Calu3 (cell line): ENCODE measurements at regions not wholly inside any gene's neighbourhood (a gene's known extent, or its start where the extent isn't known, plus 50 kb on each side); places are given as distances from the start of the nearest gene placed in this dataset.
"Not testable (repeated sequence)": the region's sequence is repeated elsewhere in the genome, so short reads cannot be mapped to it uniquely, and the experiment has no call there.

Experiments
- BruUV-seq: library from RNA; stranded (reverse); fragments of 400-500 nt; replicated peaks from 2 replicates; lab custom pipeline; 2021; lab: Mats Ljungman, UMichigan
- CTCF ChIA-PET: fragments of 300-600 bp; sonication (Branson Sonifier 250); formaldehyde crosslinking; loops from one replicate; lab custom pipeline; 2022; ENCODE audit warnings: antibody characterized with exemption; lab: Charles Lee
- DNase-seq: peaks from one replicate; pipeline ENCODE4 v3.0.0; 2022
- H3K27ac Mint-ChIP-seq: one replicate; pipeline ENCODE4 v1.8.0; 2022; ENCODE audit warnings: mixed read lengths; ENCODE audit not compliant: unreplicated experiment
- H3K27me3 Mint-ChIP-seq: one replicate; pipeline ENCODE4 v1.8.0; 2022; ENCODE audit warnings: mixed read lengths; ENCODE audit not compliant: unreplicated experiment
- H3K36me3 Mint-ChIP-seq: one replicate; pipeline ENCODE4 v1.8.0; 2022; ENCODE audit warnings: mild to moderate bottlenecking, moderate library complexity, mixed read lengths; ENCODE audit not compliant: insufficient read depth, unreplicated experiment
- H3K4me1 Mint-ChIP-seq: one replicate; pipeline ENCODE4 v1.8.0; 2022; ENCODE audit warnings: mild to moderate bottlenecking, low read depth, mixed read lengths; ENCODE audit not compliant: unreplicated experiment
- H3K4me3 Mint-ChIP-seq: one replicate; pipeline ENCODE4 v1.8.0; 2022; ENCODE audit warnings: mild to moderate bottlenecking, low read depth, moderate library complexity, mixed read lengths; ENCODE audit not compliant: unreplicated experiment
- H3K9me3 Mint-ChIP-seq: one replicate; pipeline ENCODE4 v1.8.0; 2022; ENCODE audit warnings: low read depth, mixed read lengths; ENCODE audit not compliant: unreplicated experiment
- CTCF ChIP-seq: fragments of 200-600 bp; IDR thresholded peaks from one replicate; pipeline ENCODE4 v1.8.0; 2022; ENCODE audit warnings: antibody characterized with exemption; ENCODE audit not compliant: unreplicated experiment
- intact Hi-C: fragments of 100-400 bp; cut with micrococcal nuclease; formaldehyde crosslinking; loops from one replicate; pipeline ENCODE4 v1.10.0; 2022; ENCODE audit not compliant: unreplicated experiment

- no peak for TF ChIP-seq CTCF
- DNase-seq = no peak
These were observed 466.8 kb upstream of the CAMK1G start for GRCh38 chr1:209116705-209117104.

GRCh38 chr1:209123601-209124000, 459.9 kb upstream of the CAMK1G start:
- Mint-ChIP-seq H3K27me3 (peaks cover 41% of the 10 kb centered on the region), H3K27ac (no peak overlapping the region), H3K4me3 (no peak overlapping the region), H3K36me3 (no peaks in the 10 kb centered on the region), H3K9me3 (no peaks in the 10 kb centered on the region), H3K4me1 (no peaks in the 10 kb centered on the region)
- intact Hi-C loops = no loop called here
- DNase-seq = no peak
- CTCF ChIA-PET = no interaction called here
- no TSS peak for BruUV-seq
- TF ChIP-seq CTCF = no peak

More at GRCh38 chr1:209116705-209117104, 466.8 kb upstream of the CAMK1G start:
- peaks cover 48% of the 10 kb centered on the region for H3K27me3 Mint-ChIP-seq
- H3K27ac Mint-ChIP-seq = no peak overlapping the region
- H3K4me3 Mint-ChIP-seq = no peak overlapping the region
- CTCF ChIA-PET = no interaction called here
- H3K4me1 Mint-ChIP-seq = no peaks in the 10 kb centered on the region
- intact Hi-C loops = no loop called here
- no peaks in the 10 kb centered on the region for H3K36me3 Mint-ChIP-seq
- no peaks in the 10 kb centered on the region for H3K9me3 Mint-ChIP-seq
- no TSS peak for BruUV-seq

GRCh38 chr1:209129091-209129490, 454.4 kb upstream of the CAMK1G start:
- H3K36me3 Mint-ChIP-seq, DNase-seq, CTCF ChIA-PET, H3K4me1 Mint-ChIP-seq, intact Hi-C loops, H3K9me3 Mint-ChIP-seq, H3K4me3 Mint-ChIP-seq, H3K27me3 Mint-ChIP-seq, H3K27ac Mint-ChIP-seq, BruUV-seq: not testable (repeated sequence)

GRCh38 chr1:209130886-209131285, 452.6 kb upstream of the CAMK1G start:
- no TSS peak for BruUV-seq
- Mint-ChIP-seq H3K4me3 (no peak overlapping the region), H3K36me3 (no peaks in the 10 kb centered on the region)

More at GRCh38 chr1:209130886-209131285, 452.6 kb upstream of the CAMK1G start:
- Mint-ChIP-seq H3K9me3 (peaks cover 6% of the 10 kb centered on the region), H3K27me3 (no peaks in the 10 kb centered on the region), H3K27ac (no peak overlapping the region), H3K4me1 (no peaks in the 10 kb centered on the region)
- DNase-seq = no peak
- intact Hi-C loops = no loop called here
- CTCF ChIA-PET = interaction anchor here (0.6 kb wide), 1 partner anchor 718 kb away, joined by 3 read pairs; no protein-coding TSS in a partner anchor
- TF ChIP-seq CTCF = no peak
